EL (cell line): ENCODE measurements at regions not wholly inside any gene's neighbourhood (a gene's known extent, or its start where the extent isn't known, plus 50 kb on each side); places are given as distances from the start of the nearest gene placed in this dataset.
"Not testable (repeated sequence)": the region's sequence is repeated elsewhere in the genome, so short reads cannot be mapped to it uniquely, and the experiment has no call there.

Source experiments
- DNase-seq: peaks from one replicate; pipeline ENCODE4 v3.0.0-alpha.2; 2016

DNA sequence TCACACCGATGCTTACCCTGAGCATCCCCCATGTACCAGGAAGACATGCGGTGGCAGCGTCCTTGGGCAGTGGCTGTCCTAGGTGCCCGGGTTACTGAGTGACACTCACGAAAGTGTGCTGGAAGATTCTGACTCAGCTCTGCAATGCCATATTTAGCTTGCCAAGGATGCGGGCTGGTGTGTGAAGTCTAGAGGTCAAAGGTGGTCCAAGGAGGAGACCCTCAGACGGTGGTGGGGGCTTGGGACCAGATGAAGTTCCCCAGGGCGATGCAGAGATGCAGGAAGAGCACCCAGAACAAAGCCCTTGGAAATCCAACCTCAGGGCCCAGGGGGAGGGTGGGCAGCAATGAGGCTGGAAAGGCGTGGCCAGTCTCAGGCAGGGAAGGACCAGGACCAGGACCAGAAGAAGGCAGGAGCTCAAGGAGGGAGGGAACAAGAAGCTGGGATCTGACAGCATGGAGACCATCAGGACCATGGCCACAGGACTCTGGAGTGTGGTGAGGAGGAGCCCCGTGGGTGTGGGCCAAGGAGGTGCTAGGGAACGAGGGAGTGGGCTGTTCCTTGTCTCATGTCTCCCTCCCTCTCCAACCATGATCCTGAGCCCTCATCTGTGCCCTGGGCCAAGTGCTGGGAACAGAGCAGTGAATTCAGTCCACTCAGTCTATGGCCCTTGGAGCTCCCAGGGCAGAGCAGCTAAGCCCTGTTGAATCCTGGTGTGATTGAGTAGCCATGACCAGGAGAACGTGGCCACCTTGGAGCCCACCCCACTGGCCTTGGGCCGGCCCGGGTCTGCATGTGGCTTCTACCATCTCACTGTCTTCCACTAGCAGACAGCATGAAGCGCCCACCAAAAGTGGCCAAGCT is 310.1 kb upstream of the DIO3 start:
- DNase-seq: no peak

DNA sequence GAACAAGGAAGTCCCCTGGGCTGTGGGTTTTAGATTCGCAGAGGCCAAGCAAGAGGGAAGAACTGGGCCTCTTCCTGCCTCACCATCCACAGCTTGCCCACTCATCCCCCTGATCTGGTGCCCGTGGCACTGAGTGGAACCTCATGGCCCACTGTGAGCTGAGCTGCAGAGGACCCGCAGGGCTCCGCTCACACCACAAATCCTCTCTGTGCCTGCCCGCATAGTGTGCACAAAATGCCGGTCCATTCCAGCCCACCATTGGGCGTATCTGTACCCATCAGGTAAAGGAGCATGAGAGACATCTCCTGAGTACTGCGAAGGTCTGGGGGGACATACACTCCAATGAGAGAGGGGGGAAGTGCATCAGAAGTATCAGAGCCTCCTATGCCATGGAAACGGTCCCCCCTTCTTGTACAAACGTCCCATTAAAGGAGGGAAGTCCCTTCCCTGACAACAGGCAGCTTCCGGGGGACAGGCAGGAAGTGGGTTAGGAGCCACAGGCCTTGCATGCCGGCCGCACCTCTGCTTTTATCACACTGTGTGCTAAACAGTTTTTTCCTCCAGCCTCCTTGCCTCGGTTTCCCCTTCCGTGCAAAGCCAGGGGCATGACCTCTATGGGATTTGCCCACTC is 309.4 kb upstream of the DIO3 start:
- no peak for DNase-seq

DNA sequence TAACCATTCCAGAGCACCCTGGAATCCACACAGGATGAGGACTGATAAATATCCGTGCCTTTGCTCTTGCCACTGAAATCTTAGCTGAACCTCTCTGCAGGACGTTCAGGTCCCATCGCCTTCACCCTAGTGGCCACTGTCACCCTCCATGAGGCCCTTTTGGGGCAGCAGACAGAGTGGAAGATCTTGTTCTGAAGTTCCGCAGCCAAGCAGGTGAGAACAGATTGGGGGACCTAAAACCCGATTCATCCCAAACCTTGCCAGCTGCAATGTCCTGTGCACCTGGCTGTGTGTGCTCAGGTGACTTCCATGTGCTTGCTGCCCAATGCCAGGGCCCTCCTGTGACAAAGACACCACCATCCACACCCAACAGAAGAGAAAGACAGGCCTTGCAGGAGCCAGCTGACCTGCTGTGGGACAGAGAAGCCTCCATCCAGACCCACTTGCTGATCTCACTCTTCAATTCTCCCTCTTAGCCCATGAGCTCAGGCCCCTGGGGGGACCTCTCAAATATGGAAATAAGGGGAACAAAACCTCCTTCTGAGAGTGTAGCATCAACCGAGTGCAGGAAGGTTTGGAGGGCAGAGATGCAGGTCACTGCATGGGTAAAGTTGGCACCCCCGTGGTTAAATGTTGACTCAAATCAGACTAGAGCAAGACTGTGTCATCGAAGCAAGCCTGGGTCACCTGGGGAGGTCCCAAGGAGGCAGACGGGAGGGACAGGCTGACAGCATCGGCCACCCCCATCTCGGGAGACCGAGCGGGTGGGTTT is 308.7 kb upstream of the DIO3 start:
- no peak for DNase-seq

DNA sequence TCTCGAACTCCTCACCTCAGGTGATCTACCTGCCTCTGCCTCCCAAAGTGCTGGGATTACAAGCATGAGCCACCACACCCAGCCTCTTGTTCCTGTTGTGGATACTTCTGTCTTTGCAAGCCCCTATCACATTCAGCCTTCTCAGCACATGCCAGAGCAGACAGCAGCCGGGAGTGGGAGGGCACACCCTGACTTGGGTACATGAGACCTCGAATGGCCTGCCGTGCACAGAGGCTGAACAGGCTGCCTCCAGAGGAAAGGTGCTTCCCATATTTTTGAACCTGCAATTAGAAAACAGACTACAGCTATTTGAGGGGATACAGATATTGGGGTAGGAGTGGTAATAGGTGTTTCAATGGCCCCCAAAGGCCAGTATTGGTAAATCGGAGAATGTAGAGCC is 307.3 kb upstream of the DIO3 start:
- no peak for DNase-seq

DNA sequence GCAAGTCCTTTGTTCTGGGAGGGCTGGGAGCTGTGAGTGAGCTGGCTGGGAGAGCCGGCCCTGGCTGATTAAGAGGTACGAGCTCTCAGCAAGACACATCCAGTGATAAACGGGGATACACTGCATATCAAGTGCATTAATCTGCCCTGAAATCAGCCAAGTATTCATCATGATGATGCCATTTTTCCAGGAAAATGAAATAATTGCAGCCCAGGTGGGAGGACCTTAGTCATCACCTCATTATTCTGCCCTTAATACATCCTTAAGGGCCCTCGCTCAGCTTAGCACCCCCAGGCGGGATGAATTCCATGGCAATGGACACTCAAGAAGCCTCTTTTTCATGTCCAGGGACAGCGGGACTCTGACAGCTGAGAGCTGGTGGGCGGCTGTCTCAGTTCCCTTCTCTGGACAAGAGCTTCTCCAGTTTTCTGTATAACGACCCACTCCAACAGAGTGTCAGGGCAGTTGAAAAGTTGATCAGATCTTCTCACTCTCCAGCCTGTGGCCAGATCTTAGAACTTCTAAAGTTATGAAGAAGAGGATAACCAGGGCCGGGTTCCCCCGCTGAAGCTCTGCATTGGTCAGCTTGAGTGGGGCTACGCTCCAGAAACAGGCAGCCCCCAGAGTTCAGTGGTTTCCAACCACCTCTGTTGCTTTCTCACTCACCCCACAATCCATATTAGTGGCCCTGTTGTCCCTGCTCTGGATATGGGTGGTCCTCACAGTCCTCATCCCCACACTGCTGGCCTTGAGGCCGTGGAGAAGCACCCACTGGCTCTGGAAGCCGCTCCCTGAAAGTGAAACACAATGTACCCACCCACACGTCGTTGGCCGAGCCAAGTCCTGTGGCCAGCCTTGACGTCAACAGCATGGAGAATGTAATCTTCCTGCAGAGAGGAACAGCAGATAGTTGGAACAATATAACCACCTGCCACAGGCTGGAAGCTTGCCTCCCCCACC is 306.2 kb upstream of the DIO3 start:
- no peak for DNase-seq

DNA sequence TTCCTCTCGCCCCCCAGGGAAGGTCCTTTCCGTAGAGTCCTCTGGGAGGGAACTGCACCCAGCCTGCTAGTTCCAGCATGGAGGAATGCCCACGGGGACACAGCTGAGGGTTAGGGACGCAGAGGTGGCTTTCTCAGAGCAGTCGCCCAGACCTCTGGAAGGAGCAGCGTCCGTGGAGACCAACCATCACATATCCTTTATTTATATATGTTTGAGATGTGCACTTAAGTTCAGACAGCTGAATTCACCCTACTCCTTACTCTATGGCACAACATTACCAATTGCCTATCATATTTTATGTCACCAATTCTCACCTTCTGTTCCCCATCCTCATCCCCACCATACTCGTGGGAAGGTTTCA is 305.6 kb upstream of the DIO3 start:
- no peak for DNase-seq

DNA sequence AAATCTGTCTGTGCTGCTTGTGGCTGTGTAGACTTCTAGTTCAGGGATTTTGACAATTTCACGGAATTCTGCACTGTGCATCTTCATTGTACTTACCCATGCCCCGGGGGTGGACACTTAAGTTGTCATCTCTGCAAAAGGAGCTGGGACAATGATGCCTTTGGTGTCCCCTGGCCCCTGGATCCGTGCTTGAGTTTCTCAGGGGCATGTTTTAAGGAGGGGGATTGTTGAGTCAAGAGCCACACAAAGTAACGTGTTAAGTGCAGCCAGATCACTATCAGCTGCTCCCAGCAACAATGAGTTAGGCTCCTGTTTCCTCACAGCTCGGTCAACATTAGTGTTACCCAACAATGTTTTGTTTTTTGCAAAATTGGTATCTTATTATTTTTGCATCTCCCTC is 305.0 kb upstream of the DIO3 start:
- no peak for DNase-seq

DNA sequence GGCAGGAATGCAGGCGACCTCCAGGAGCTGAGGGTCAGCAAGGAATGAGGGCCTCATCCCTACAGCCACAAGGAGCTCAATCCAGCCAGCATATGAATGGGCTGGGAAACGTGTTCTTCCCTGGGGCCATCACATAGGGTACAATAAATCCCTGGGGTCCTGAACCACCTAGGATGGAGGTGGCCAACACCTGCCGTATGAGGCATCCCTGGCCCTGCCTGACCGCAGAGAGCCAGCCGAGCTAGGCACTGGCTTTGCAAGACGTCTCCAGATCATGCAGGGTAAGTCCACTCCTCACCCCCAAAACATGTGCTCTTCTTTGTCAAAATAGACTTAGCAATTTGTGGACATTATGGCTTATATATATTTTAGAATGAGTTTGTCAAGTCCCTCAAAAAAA is 303.7 kb upstream of the DIO3 start:
- no peak for DNase-seq

DNA sequence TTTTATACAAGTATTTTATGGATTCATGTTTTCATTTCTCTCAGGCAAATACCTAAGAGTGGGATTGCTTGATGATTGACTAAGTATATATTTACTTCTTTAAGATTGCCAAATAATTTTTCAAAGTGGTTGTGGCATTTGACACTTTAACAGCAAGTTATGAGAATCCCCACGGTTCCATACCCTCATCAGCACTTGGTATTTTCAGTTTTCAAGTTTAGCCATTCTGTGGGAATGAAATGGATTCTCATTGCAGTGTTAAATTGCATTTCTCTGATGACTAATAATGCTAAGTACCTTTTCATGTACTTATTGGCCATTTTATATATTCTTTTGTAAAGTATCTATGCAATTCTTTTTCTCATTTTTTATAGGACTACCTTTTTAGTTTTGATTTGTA is 301.5 kb upstream of the DIO3 start:
- DNase-seq: no peak

DNA sequence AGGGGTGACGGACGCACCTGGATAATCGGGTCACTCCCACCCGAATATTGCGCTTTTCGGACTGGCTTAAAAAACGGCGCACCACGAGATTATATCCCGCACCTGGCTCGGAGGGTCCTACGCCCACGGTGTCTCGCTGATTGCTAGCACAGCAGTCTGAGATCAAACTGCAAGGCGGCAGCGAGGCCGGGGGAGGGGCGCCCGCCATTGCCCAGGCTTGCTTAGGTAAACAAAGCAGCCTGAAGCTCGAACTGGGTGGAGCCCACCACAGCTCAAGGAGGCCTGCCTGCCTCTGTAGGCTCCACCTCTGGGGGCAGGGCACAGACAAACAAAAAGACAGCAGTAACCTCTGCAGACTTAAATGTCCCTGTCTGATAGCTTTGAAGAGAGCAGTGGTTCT is 294.9 kb upstream of the DIO3 start:
- DNase-seq: not testable (repeated sequence)

DNA sequence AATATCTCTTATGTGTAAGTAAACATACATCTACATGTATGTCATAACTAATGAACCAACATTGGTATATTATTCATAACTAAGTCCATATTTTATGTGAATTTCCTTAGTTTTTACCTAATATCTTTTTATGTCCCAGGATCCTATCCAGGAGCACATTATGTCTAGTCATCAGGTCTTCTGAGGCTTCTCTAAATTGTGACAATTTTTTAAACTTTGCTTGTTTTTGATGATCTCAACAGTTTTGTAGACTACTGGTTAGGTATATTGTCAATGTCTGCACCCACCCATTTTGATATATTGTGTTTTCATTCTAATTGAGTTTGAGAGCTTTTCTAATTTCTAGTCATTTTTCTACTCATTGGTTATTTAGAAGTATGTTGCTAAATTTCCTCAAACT is 288.2 kb upstream of the DIO3 start:
- no peak for DNase-seq

DNA sequence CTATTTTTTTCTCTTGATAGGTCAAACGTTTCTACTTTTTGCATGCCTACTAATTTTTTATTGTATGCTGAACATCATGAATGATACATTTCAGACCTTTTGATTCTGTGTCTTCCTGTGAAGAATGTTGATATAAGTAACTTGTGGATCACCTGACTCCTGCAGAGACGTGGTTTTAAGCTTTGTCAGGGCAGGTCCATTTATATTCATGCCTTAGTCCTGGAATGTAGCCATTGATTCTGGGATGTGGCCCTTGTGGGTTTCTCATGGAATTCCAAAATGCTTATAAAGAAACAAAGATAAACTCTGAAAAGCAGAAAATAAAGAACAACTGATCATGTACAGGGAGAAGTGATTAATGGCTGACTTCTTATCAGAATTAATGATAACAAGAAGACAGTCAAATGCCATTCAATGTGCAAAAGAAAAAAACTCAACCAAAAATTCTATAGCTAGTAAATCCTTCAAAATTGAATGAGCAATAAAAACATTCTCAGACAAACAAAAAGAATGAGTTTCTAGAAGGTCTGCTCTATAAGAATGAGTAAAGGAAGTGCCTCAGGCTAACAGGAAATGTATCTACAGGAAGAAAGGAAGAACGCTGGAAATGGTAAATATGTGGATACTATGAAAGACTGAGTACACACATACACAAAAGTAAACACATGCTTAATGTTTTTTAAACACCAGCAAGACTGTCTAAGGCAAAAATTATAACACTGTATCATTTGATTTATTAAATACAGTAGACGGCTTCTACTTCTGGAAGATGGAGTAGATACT is 284.8 kb upstream of the DIO3 start:
- no peak for DNase-seq

DNA sequence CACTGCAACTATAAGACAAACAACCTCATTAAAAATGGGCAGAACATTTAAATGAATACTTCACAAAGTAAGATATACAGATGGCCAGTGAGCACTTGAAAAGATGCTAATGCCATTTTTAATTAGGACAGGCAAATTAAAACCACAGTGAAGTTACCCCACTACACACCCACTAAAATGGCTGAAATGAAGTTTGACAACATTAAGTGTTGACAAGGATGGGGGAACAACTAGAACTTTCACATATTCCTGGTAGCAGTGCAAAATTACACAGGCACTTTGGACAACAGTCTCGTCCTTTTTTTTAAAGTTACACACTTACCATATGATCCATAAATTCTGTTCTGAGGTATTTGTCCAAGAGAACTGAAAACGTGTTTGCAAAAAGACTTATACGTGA is 278.9 kb upstream of the DIO3 start:
- DNase-seq: no peak

DNA sequence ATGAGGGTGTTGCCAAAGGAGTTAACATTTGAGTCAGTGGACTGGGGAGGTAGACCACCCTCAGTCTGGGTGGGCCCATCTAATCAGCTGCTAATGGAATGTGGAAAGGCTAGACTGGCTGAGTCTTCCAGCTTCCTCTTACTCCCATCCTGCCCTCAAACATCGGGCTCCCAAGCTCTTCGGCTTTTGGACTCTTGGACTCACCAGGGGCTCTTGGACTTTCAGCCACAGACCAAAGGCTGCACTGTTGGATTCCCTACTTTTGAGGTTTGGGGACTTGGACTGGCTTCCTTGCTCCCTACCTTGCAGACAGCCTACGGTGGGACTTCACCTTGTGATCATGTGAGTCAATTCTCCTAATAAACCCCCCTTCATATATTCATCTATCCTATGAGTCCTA is 276.6 kb upstream of the DIO3 start:
- no peak for DNase-seq

DNA sequence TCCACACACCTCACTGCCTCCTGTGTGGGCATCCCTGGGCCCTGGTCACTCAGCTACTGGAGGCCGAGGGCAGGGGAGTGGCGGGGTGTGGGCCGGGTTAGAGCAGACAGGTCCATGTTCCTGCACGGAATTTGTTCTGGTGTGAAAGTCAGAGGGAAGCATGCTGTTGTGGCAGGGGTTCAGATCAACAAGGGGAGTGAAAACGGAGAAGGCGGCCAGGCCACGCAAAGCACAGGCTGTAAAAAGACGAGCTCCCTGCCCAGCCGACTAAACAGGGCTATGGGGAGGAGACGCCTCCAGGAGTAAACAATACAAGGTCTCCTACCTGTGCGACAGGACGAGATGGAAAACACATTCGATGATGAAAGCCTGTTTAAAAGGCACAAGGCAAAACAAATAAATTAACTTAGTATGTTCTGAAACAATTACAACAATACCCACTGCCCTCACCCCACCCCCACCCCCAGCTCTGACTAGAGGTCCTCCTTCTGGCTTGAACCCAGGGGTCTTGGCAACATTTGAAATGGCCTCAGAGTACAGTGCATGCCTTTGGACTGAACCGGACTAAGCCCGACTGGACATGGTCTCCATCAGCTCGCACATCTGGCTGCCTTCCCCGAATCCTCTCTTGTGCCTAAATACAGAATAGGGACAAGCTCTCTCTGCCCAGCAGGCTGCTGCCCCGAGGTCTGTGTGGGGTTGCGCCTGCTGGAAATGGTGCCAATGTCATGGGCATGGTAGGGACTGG is 274.9 kb upstream of the DIO3 start:
- no peak for DNase-seq

DNA sequence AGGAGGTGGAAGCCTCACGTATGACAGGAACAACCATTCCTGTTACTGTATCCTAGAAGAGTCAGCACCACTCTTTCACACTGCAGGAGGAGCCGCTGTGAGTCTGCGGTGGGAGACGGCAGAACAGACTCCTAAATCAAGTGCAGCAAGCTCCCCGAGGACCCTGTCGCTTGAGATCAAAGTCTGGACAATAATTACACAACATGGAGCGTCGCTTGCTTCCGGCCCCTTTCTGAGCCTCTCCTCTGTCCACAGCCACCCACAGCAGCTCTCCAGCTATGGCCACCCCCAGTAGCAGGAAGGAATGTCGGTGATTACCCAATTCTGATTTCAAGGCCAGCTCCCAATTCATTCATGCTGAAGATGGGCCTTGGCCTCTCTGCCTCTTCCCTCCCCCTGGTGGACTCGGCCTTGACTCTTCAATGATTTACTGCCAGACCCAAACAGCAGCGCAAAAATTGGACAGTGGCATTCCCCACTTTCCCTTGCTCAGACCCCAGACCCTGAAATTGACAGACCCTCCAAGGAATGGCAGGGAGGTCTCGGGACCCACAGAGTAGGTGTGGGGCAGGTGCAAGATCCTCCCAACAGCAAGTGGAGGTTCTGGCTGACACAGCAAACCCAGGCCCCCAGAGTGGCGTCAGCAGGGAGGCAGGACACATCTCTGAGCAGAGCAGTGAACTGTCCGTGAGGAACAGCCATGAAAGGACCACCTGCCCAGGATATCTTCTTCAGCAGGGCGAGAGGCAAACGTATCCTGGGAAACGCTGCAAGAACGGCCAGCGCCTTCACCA is 272.7 kb upstream of the DIO3 start:
- no peak for DNase-seq

DNA sequence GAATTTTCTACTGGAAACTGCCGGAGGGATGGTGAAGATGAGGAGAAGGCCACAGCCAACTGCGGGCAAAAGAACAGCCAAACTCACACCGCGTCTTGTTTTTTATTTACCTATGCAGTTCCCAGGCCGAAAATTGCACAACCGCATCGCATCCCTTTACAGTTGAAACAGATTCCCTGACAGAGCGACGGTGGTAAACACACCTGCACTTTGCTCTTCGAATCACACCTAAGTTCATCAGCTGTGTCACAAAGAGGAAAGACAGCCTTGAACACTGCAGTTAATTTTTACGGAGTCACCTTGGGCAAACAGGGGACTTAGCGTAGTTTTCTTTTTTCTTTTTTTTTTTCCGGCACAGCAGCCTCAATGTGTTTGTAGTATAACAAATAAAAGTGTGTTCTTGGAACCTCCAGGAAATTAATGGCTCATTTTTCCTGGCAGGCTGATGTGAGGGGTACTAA is 272.0 kb upstream of the DIO3 start:
- DNase-seq: no peak

DNA sequence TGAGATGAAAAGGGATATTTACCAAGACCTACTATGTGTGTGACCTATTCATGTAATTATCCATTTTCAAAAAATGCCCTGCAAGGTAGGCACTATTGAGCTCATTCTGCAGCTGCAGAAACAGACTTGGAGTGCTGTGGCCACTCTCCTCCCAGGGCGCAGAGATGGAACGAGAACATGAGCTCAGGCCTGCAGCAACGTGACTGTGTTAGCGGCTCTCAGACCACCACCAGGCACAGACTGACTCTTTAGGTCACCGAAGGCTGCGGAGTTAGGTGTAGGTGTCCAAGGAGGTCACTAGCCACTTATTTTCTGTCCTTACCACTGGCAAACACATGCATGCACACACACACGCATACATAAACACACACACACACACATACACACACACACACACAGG is 271.4 kb upstream of the DIO3 start:
- no peak for DNase-seq

DNA sequence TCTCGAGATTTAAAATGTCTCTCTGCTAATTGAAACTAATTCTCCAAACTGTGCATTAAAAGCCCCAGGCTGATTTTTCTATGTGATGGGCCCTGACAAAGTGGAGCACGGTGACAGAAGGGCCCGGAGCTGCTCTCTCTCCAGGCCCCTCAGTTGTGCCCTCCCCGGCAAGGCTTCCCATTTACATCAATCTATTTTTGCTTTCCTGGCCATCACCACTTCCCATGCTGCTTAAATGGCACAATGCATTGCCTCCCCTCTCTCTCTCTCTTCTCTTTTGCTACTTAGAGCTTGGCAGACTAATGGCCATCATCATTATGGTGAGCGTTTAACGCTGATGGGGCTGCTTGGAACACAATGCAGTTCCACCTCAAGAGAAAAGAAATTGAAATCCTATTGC is 270.7 kb upstream of the DIO3 start:
- no peak for DNase-seq

DNA sequence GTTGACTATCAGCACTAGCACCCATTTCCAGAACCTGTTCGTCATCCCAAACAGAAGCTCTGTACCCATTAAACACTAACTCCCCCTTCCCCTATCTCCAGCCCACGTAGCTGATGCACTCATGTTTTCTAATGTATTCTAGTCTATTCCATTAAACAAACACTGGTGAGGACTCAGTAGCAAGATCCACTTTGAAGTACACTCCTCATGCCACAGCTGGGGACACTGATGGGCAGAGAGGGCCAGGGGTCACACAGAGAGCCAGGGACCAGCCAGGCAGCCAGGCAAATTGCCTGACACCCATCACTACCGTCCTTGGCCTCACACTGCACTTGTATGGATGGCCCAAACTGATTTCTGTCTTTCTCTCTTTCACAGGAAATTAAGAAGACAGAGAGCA is 269.9 kb upstream of the DIO3 start:
- no peak for DNase-seq
